ENCODE measurements at regions not wholly inside any gene's neighbourhood (a gene's known extent, or its start where the extent isn't known, plus 50 kb on each side); places are given as distances from the start of the nearest gene placed in this dataset.

DNA sequence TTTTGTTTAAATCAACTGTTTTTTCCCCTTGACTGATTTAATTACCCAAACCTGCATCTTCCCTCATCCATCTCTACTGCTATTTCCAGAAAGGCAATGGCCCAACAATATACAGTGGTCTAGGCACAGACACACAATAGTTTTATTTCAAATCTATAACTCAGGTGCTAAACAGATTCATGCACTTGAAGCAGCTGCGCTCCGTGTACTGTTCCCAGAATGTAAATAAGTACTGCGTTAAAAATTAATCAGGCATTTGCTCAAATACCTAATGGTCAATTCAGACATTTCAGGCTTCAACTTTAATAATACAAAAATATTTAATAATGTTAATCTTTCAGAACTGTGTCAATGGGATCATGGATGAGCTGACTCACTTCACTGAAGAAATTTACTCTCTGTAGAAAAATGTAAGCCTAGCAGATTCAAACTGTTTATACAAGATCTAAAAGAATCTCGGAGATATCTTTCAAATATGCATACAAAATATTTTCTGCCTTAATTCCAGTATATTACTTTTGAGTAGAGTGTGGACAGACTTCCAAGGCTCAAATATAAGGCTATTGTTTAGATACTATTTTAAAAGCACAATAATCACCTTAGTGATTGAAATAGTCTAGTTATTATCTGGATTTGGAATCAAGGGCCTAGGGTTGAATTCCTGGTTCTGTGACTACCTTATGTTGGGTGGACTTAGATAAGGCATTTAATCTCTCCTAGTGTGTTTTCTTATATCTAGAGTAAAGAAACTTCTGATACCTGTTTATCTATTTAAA lies 97.4 kb upstream of the PSMD7 start:
- TF ChIP-seq, protein P1, sequence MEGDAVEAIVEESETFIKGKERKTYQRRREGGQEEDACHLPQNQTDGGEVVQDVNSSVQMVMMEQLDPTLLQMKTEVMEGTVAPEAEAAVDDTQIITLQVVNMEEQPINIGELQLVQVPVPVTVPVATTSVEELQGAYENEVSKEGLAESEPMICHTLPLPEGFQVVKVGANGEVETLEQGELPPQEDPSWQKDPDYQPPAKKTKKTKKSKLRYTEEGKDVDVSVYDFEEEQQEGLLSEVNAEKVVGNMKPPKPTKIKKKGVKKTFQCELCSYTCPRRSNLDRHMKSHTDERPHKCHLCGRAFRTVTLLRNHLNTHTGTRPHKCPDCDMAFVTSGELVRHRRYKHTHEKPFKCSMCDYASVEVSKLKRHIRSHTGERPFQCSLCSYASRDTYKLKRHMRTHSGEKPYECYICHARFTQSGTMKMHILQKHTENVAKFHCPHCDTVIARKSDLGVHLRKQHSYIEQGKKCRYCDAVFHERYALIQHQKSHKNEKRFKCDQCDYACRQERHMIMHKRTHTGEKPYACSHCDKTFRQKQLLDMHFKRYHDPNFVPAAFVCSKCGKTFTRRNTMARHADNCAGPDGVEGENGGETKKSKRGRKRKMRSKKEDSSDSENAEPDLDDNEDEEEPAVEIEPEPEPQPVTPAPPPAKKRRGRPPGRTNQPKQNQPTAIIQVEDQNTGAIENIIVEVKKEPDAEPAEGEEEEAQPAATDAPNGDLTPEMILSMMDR (IDR thresholded peaks at IDR 0.05; ENCODE audit: unreplicated experiment) = no peak
- no peak for DNase-seq (ENCODE audit: low spot score)
- Mint-ChIP-seq H3K27me3 (ENCODE audit: unreplicated experiment) (no peaks in the 10 kb centered on the region), H3K4me3 (ENCODE audit: unreplicated experiment) (no peak overlapping the region), H3K36me3 (ENCODE audit: low read depth, unreplicated experiment) (no peaks in the 10 kb centered on the region), H3K4me1 (ENCODE audit: unreplicated experiment) (no peaks in the 10 kb centered on the region), H3K27ac (ENCODE audit: unreplicated experiment) (no peak overlapping the region), H3K9me3 (ENCODE audit: unreplicated experiment) (no peaks in the 10 kb centered on the region)

DNA sequence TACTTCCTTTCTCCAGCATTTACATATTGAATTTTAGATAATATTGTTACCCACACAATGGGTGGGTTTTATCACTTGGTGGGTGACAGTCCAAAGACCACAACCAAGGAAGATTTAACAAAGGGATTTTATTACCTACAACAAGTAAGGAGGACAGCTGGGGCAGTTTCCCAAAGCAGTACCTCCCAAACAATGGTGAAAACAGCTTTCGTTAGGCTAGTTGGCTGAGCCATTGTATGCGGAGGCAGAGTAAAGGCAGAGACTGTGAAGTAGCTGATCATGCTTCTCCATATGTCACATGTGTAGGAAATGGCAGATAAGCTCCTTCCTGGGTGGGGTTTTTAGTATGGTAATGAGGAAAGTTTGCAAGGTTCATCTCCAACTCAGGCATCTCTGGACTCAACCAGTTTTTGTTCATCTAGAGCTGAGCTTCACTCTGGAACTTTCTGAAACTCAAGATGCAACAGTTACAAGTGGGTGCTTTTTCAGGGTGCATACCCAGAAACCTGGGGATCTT lies 104.3 kb upstream of the PSMD7 start:
- Mint-ChIP-seq H3K36me3 (ENCODE audit: low read depth, unreplicated experiment) (no peaks in the 10 kb centered on the region), H3K4me3 (ENCODE audit: unreplicated experiment) (no peak overlapping the region), H3K27ac (ENCODE audit: unreplicated experiment) (no peak overlapping the region), H3K9me3 (ENCODE audit: unreplicated experiment) (no peaks in the 10 kb centered on the region), H3K27me3 (ENCODE audit: unreplicated experiment) (peaks cover 2% of the 10 kb centered on the region), H3K4me1 (ENCODE audit: unreplicated experiment) (peaks cover 7% of the 10 kb centered on the region)
- TF ChIP-seq, protein P1 (IDR thresholded peaks at IDR 0.05; ENCODE audit: unreplicated experiment) = no peak
- DNase-seq (ENCODE audit: low spot score) = no peak

DNA sequence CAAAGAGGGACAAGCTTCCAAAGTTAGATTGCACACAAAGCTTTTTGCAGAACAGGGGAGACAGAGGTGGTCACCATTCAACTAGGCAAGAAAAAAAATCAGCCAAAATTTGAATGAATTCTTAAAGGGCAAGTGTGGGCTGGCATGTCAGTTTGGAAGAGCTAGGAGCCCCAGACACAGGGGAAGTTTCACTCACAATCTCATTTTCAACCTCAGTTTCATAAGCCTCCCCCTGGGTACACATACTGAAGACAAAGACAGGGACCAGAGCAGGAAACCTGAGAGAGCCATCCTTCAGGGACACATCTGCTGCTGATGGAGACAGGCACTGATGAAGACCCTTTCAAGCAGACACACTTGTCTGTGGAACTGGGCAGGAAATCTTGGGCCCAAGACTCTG lies 106.3 kb upstream of the PSMD7 start:
- no peak overlapping the region for H3K4me3 Mint-ChIP-seq (ENCODE audit: unreplicated experiment)
- H3K27me3 Mint-ChIP-seq (ENCODE audit: unreplicated experiment) = peaks cover 2% of the 10 kb centered on the region
- H3K4me1 Mint-ChIP-seq (ENCODE audit: unreplicated experiment) = peaks cover 7% of the 10 kb centered on the region
- H3K9me3 Mint-ChIP-seq (ENCODE audit: unreplicated experiment) = no peaks in the 10 kb centered on the region
- TF ChIP-seq, protein P1 (IDR thresholded peaks at IDR 0.05; ENCODE audit: unreplicated experiment) = no peak
- DNase-seq (ENCODE audit: low spot score) = no peak
- no peaks in the 10 kb centered on the region for H3K36me3 Mint-ChIP-seq (ENCODE audit: low read depth, unreplicated experiment)
- H3K27ac Mint-ChIP-seq (ENCODE audit: unreplicated experiment) = no peak overlapping the region

DNA sequence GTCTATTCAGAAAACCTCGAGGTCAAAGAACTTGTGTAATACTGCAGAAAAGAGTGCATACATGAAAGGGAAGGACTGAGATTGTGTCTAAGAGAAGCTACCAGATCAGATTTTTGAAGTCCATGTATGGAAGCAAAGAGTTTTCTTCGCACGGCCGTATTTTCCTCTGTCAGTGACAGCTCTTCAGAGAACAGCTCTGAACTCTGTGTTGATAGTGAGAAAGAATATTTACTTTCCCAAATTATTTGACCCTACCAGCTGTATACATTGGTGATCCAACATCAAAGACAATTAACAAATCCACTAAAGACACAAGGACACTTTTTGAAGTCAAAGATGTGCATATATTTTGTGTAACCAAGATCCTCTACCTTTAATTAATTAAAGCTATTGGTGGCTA lies 107.8 kb upstream of the PSMD7 start:
- peaks cover 2% of the 10 kb centered on the region for H3K27me3 Mint-ChIP-seq (ENCODE audit: unreplicated experiment)

DNA sequence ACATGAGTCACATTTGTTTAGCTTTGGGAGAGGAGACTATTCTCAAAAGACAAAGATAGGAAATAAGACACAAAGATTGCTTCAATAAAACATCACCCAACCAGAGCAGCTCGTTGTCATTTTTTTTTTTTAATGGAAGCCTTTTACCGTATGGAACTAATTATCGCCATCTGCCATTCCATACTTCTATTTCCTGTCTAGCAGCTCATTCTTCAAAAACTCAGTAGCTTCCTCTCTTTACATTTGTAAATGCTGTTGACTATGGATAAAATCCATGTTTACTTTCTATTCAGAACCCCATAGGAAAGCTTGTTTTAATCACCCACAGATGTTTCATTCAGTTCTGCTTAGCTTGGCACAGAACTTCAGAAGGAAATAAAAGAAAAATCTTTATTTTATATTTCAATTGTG lies 110.0 kb upstream of the PSMD7 start:
- no peaks in the 10 kb centered on the region for H3K4me1 Mint-ChIP-seq (ENCODE audit: unreplicated experiment)
- DNase-seq (ENCODE audit: low spot score) = no peak
- peaks cover 2% of the 10 kb centered on the region for H3K27me3 Mint-ChIP-seq (ENCODE audit: unreplicated experiment)
- no peak overlapping the region for H3K27ac Mint-ChIP-seq (ENCODE audit: unreplicated experiment)
- H3K36me3 Mint-ChIP-seq (ENCODE audit: low read depth, unreplicated experiment) = no peaks in the 10 kb centered on the region
- no peak overlapping the region for H3K4me3 Mint-ChIP-seq (ENCODE audit: unreplicated experiment)
- TF ChIP-seq, protein P1 (IDR thresholded peaks at IDR 0.05; ENCODE audit: unreplicated experiment) = no peak
- H3K9me3 Mint-ChIP-seq (ENCODE audit: unreplicated experiment) = no peaks in the 10 kb centered on the region

More for the DNA sequence above, 107.8 kb upstream of the PSMD7 start:
- Mint-ChIP-seq H3K36me3 (ENCODE audit: low read depth, unreplicated experiment) (no peaks in the 10 kb centered on the region), H3K27ac (ENCODE audit: unreplicated experiment) (no peak overlapping the region), H3K4me3 (ENCODE audit: unreplicated experiment) (no peak overlapping the region), H3K9me3 (ENCODE audit: unreplicated experiment) (no peaks in the 10 kb centered on the region), H3K4me1 (ENCODE audit: unreplicated experiment) (peaks cover 7% of the 10 kb centered on the region)
- no peak for DNase-seq (ENCODE audit: low spot score)
- TF ChIP-seq, protein P1 (IDR thresholded peaks at IDR 0.05; ENCODE audit: unreplicated experiment) = no peak
